Lower leg skin (tissue), 3 donors: ENCODE measurements at regions not wholly inside any gene's neighbourhood (a gene's known extent, or its start where the extent isn't known, plus 50 kb on each side); places are given as distances from the start of the nearest gene placed in this dataset.

Experiments
- POLR2A ChIP-seq, 2 donors: fragments of 450-650 bp; IDR thresholded peaks; one replicate each; pipeline ENCODE4 v1.6.1; 2016 to 2017; ENCODE audit warnings: antibody characterized with exemption in 2 of 2, mild to moderate bottlenecking in 1 of 2, moderate library complexity in 1 of 2
- TF ChIP-seq, protein P1 (sequence below), 3 donors: fragments of 450-650 bp; IDR thresholded peaks; one replicate each; pipeline ENCODE4 v1.5.1; 2016; ENCODE audit warnings: antibody characterized with exemption in 3 of 3, mild to moderate bottlenecking in 3 of 3, moderate library complexity in 2 of 3

DNA sequence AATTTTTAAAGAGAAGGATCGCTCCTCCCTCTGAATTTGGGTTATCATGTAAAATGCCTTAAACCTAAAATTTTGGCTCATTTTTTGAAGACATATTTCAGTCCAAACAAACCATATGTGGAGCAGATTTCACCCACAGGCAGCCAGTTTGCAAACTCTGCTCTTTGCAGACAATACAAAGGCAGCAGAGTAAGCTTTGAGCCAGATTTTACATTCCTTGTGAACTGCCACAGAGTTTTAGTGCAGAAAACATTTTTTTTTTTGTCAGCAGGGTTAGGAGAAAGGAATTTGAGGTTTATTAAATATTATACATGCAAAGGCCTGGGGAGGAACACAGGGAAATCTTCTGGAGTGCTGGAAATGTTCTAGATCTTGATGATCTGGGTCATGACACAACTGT lies 171.9 kb upstream of the FN1 start:
- TF ChIP-seq, protein P1, sequence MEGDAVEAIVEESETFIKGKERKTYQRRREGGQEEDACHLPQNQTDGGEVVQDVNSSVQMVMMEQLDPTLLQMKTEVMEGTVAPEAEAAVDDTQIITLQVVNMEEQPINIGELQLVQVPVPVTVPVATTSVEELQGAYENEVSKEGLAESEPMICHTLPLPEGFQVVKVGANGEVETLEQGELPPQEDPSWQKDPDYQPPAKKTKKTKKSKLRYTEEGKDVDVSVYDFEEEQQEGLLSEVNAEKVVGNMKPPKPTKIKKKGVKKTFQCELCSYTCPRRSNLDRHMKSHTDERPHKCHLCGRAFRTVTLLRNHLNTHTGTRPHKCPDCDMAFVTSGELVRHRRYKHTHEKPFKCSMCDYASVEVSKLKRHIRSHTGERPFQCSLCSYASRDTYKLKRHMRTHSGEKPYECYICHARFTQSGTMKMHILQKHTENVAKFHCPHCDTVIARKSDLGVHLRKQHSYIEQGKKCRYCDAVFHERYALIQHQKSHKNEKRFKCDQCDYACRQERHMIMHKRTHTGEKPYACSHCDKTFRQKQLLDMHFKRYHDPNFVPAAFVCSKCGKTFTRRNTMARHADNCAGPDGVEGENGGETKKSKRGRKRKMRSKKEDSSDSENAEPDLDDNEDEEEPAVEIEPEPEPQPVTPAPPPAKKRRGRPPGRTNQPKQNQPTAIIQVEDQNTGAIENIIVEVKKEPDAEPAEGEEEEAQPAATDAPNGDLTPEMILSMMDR (IDR thresholded peaks at IDR 0.05) = no peak
- no peak for TF ChIP-seq POLR2A (IDR thresholded peaks at IDR 0.05)
